HUES48 (cell line): ENCODE measurements at regions not wholly inside any gene's neighbourhood (a gene's known extent, or its start where the extent isn't known, plus 50 kb on each side); places are given as distances from the start of the nearest gene placed in this dataset.
A peak's percentile ranks its signal among the peaks of the same experiment; 100 is the strongest.

Experiments
- H3K27ac ChIP-seq: one replicate; pipeline ENCODE4 v1.7.0; 2013; ENCODE audit warnings: low read depth, low read length, inconsistent platforms
- H3K27me3 ChIP-seq: 2 replicates; pipeline ENCODE4 v1.6.1; 2013; ENCODE audit warnings: mild to moderate bottlenecking, low read length; ENCODE audit not compliant: control insufficient read depth, insufficient read depth
- H3K36me3 ChIP-seq: 2 replicates; pipeline ENCODE4 v1.6.1; 2013; ENCODE audit warnings: low read length; ENCODE audit not compliant: control insufficient read depth, insufficient read depth
- H3K4me1 ChIP-seq: 2 replicates; pipeline ENCODE4 v1.6.1; 2013; ENCODE audit warnings: mild to moderate bottlenecking, low read length; ENCODE audit not compliant: control insufficient read depth, insufficient read depth
- H3K4me3 ChIP-seq: 2 replicates; pipeline ENCODE4 v1.5.1; 2013; ENCODE audit warnings: mild to moderate bottlenecking, low read depth, low read length
- H3K9ac ChIP-seq: 2 replicates; pipeline ENCODE4 v1.6.1; 2013; ENCODE audit warnings: mild to moderate bottlenecking, low read depth, low read length, moderate library complexity
- H3K9me3 ChIP-seq: 2 replicates; pipeline ENCODE4 v1.6.1; 2013; ENCODE audit warnings: low read length; ENCODE audit not compliant: control insufficient read depth, insufficient read depth

- Histone ChIP-seq H3K9me3 (no peaks in the 10 kb centered on the region), H3K27me3 (no peaks in the 10 kb centered on the region), H3K4me3 (no peak overlapping the region), H3K27ac (no peak overlapping the region), H3K36me3 (no peaks in the 10 kb centered on the region), H3K4me1 (peaks cover 8% of the 10 kb centered on the region), H3K9ac (no peak overlapping the region)
Measured at GRCh38 chr2:52732849-52733395, 1034.7 kb upstream of the CHAC2 start.

- no peak overlapping the region for H3K4me3 ChIP-seq
- no peaks in the 10 kb centered on the region for H3K36me3 ChIP-seq
- H3K27me3 ChIP-seq = no peaks in the 10 kb centered on the region
- no peak overlapping the region for H3K9ac ChIP-seq
- H3K4me1 ChIP-seq = 0 out of 2 replicates have a peak, but pooled peaks cover 6% of the 10 kb centered on the region
- no peaks in the 10 kb centered on the region; the same call in 1 of the 2 replicates for H3K9me3 ChIP-seq
- H3K27ac ChIP-seq = no peak overlapping the region
Measured at GRCh38 chr2:52724585-52724984, 1043.0 kb upstream of the CHAC2 start.

- Histone ChIP-seq H3K4me1 (peaks cover 7% of the 10 kb centered on the region; the same call in 1 of the 2 replicates), H3K9me3 (no peaks in the 10 kb centered on the region), H3K4me3 (no peak overlapping the region), H3K27me3 (no peaks in the 10 kb centered on the region), H3K9ac (no peak overlapping the region), H3K36me3 (no peaks in the 10 kb centered on the region), H3K27ac (no peak overlapping the region)
Measured at GRCh38 chr2:52717836-52718235, 1049.8 kb upstream of the CHAC2 start.

- Histone ChIP-seq H3K9me3 (no peaks in the 10 kb centered on the region), H3K27ac (no peak overlapping the region), H3K4me1 (no peaks in the 10 kb centered on the region), H3K4me3 (no peak overlapping the region), H3K27me3 (no peaks in the 10 kb centered on the region), H3K36me3 (no peaks in the 10 kb centered on the region), H3K9ac (no peak overlapping the region)
Measured at GRCh38 chr2:52710810-52711618, 1056.6 kb upstream of the CHAC2 start.

- no peaks in the 10 kb centered on the region for H3K36me3 ChIP-seq
- H3K4me1 ChIP-seq = peaks cover 15% of the 10 kb centered on the region
- no peaks in the 10 kb centered on the region for H3K27me3 ChIP-seq
- no peak overlapping the region for H3K9ac ChIP-seq
- no peak overlapping the region for H3K4me3 ChIP-seq
- H3K27ac ChIP-seq = no peak overlapping the region
- no peaks in the 10 kb centered on the region for H3K9me3 ChIP-seq
Measured at GRCh38 chr2:52704251-52704650, 1063.4 kb upstream of the CHAC2 start.

- no peak overlapping the region for H3K27ac ChIP-seq
- H3K4me1 ChIP-seq = peaks cover 15% of the 10 kb centered on the region
- H3K9me3 ChIP-seq = no peaks in the 10 kb centered on the region
- no peaks in the 10 kb centered on the region for H3K36me3 ChIP-seq
- H3K9ac ChIP-seq = no peak overlapping the region
- no peaks in the 10 kb centered on the region for H3K27me3 ChIP-seq
- no peak overlapping the region for H3K4me3 ChIP-seq
Measured at GRCh38 chr2:52703004-52703403, 1064.6 kb upstream of the CHAC2 start.

- Histone ChIP-seq H3K27ac (no peak overlapping the region), H3K36me3 (no peaks in the 10 kb centered on the region), H3K4me3 (no peak overlapping the region), H3K4me1 (peaks cover 7% of the 10 kb centered on the region; the same call in 1 of the 2 replicates), H3K27me3 (no peaks in the 10 kb centered on the region), H3K9ac (no peak overlapping the region), H3K9me3 (no peaks in the 10 kb centered on the region)
Measured at GRCh38 chr2:52698408-52698807, 1069.2 kb upstream of the CHAC2 start.

GRCh38 chr2:52697690-52698089, 1069.9 kb upstream of the CHAC2 start:
- peaks cover 3% of the 10 kb centered on the region; the same call in 1 of the 2 replicates for H3K4me1 ChIP-seq
- H3K9ac ChIP-seq = no peak overlapping the region
- no peak overlapping the region for H3K27ac ChIP-seq
- no peak overlapping the region for H3K4me3 ChIP-seq
- H3K27me3 ChIP-seq = no peaks in the 10 kb centered on the region
- H3K9me3 ChIP-seq = no peaks in the 10 kb centered on the region
- H3K36me3 ChIP-seq = no peaks in the 10 kb centered on the region

- Histone ChIP-seq H3K36me3 (no peaks in the 10 kb centered on the region), H3K4me3 (no peak overlapping the region), H3K9ac (no peak overlapping the region)
Measured at GRCh38 chr2:52695731-52696130, 1071.9 kb upstream of the CHAC2 start.

GRCh38 chr2:52686935-52687334, 1080.7 kb upstream of the CHAC2 start:
- Histone ChIP-seq H3K4me3 (no peak overlapping the region), H3K9me3 (no peaks in the 10 kb centered on the region), H3K27ac (no peak overlapping the region), H3K4me1 (no peaks in the 10 kb centered on the region), H3K27me3 (no peaks in the 10 kb centered on the region), H3K9ac (no peak overlapping the region), H3K36me3 (no peaks in the 10 kb centered on the region)

More at GRCh38 chr2:52695731-52696130, 1071.9 kb upstream of the CHAC2 start:
- no peaks in the 10 kb centered on the region for H3K27me3 ChIP-seq
- H3K9me3 ChIP-seq = no peaks in the 10 kb centered on the region
- no peaks in the 10 kb centered on the region for H3K4me1 ChIP-seq
- no peak overlapping the region for H3K27ac ChIP-seq

GRCh38 chr2:52676056-52676455, 1091.5 kb upstream of the CHAC2 start:
- Histone ChIP-seq H3K27ac (peak overlapping the region; percentile 2), H3K4me3 (peak overlapping the region; percentile 35; the same call in 1 of the 2 replicates), H3K4me1 (peaks cover 34% of the 10 kb centered on the region), H3K9ac (no peak overlapping the region), H3K36me3 (no peaks in the 10 kb centered on the region), H3K9me3 (no peaks in the 10 kb centered on the region), H3K27me3 (no peaks in the 10 kb centered on the region)
